ENCODE measurements at regions not wholly inside any gene's neighbourhood (a gene's known extent, or its start where the extent isn't known, plus 50 kb on each side); places are given as distances from the start of the nearest gene placed in this dataset.
"Not testable (repeated sequence)": the region's sequence is repeated elsewhere in the genome, so short reads cannot be mapped to it uniquely, and the experiment has no call there.

DNA sequence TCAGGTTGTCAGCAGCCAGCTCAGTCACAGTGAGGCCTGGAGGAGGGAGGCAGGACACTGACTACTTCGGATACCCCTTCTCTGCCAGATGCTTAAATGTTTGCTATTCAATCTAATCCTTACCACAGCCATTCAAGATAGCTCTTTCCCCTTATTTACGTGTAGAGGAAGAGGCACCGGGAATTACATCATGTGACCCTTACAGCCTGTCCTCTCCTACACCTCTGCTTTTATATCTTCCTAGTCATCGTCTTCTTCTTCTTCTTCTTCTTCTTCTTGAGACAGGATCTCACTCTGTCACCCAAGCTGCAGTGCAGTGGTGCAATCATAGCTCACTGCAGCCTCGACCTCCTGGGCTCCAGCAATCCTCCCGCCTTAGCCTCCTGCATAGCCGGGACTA is 148.1 kb upstream of the NEDD9 start:
- DNase-seq, result no peak

- no peak for DNase-seq
These were observed 147.3 kb upstream of the NEDD9 start for GRCh38 chr6:11379805-11380204.

GRCh38 chr6:11378639-11379038 is 146.2 kb upstream of the NEDD9 start:
- no peak for DNase-seq

GRCh38 chr6:11374036-11375010 is 141.9 kb upstream of the NEDD9 start:
- no peak for DNase-seq

DNA sequence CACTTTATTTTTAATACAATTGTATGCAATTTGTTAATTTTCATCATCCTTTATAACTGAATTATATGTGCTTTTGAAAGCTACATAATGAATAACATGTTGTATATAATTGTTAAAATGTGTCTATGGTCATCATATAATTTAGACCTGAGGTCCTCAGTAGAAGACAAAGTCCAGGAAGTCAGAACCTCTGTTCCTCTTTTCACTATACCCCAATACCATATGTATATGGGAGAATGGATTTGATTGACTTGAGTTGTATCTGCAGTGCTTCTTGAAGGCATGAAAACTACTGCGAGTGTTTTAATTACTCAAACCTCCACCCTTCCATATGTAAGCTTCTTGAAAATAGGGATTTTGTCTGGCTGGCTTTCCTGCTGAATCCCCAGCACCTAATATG is 140.7 kb upstream of the NEDD9 start:
- DNase-seq, result no peak

- DNase-seq, result not testable (repeated sequence)
These were observed 139.8 kb upstream of the NEDD9 start for GRCh38 chr6:11372186-11372790.

- no peak for DNase-seq
These were observed 137.9 kb upstream of the NEDD9 start for GRCh38 chr6:11370191-11371018.

- DNase-seq, result no peak
These were observed 136.3 kb upstream of the NEDD9 start for GRCh38 chr6:11368760-11369159.

- DNase-seq, result peak; percentile 32
These were observed 135.8 kb upstream of the NEDD9 start for GRCh38 chr6:11368264-11368663.

GRCh38 chr6:11367638-11368199 is 135.3 kb upstream of the NEDD9 start:
- no peak for DNase-seq

DNA sequence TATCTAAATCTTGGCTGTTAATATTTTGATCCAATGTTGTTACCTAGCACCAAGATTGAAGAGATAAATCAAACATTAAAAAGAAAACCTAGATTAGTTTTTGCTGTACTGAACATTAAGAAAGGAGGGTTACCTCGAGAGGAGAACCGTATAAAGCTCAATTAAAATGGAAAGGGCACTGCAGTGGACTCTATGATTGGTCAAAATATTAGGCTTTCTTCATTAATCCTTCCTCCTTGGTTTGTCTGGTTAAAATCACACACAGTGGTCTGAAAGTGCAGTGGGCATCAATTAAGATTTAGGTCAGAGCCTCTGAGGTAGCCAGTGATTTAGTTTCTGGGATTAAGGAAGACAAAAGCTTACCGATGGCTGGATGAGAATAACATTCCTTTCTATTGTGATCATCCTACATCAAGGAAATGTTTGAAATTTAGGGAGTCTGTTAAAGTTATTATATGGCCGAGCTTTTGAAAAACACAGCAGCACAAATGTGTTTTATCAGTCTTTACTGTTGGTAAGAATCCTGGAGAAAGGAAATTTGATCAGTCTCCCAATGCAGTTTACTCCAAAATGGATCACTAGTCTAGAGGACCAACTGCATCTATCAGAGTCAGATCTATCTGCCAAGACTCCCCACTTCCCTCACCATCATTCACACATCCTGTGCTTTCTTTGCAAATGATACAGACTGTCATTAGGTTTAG is 134.6 kb upstream of the NEDD9 start:
- peak; percentile 64 for DNase-seq

DNA sequence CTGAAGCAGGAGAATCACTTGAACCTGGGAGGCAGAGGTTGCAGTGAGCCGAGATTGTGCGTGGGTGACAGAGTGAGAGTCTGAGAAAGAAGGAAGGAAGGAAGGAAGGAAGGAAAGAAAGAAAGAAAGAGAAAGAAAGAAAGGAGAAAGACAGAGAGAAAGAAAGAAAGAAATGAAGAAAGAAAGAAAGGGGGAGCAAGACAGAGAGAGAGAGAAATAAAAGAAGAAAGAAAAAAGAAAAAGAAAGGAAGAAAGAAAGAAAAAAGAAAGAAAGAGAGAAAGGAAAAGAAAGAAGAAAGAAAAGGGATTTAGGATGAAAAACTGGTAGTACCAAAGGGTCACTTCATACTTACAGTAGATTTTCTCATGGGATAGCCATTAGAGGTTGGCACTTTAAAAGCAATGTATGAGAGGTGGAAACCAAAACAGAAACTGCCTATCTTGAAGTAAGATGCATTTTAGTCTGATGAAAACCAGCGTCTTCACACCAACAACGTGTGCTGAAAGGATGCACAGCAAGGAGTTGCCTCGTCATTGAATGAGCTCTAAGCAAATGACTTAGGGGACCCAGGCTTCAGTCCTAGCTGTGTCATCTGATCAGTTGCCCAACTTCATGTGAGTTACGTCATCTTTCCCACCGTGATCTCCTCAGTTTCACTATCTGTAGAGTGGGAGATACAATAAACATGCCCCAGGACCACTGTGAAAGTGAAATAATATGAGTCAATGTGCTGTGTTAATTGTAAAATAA is 133.9 kb upstream of the NEDD9 start:
- no peak for DNase-seq

GRCh38 chr6:11364971-11365397 is 132.5 kb upstream of the NEDD9 start:
- DNase-seq, result no peak

DNA sequence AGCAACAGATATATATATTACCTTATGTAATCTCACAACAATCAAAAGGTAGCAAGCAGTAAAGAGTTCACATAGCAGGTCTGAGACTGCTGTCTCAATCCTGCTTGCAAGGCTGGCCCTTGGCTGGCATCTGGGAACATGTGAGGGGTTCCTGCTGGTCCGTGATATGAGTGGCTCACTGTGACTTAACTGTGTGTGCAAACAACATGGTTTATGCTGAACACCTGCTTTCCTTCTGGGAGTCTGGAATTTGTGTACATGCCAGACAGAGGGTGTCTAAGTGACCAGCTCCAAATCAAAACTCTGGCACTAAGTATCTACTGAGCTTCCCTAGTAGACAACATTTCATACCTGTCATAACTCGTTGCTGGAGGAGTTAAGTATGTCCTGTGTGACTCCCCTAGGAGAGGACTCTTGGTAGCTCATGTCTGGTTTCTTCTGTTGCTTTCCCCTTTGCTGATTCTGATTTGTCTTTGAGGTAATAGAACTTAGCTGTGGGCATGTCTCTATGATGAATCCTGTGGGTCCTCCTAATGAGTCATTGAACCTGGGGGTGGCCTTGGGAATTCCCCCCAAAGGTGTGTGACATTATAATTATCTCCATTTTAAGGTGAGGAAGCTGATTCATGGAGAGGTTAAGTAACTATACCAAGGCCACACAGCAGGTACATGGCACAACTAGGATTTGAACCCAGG is 131.6 kb upstream of the NEDD9 start:
- no peak for DNase-seq

DNA sequence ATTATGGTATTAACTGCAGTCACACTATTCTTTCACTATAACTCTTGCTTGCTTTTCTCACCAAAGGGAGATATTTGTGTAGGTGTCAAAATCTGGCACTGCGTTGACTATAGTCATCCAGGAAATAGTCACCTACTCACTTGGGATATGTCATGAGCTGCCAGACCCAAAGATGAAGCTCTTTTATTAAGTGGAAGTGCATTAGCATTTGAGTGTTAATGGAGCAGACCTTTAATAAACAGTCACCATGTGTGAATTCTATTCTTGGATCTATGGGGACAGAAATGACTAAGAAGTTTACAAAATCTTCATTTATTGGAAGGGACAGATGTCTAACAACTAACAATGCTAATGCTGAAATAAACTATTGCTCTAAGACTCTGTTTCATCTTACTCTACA is 130.1 kb upstream of the NEDD9 start:
- no peak for DNase-seq

DNA sequence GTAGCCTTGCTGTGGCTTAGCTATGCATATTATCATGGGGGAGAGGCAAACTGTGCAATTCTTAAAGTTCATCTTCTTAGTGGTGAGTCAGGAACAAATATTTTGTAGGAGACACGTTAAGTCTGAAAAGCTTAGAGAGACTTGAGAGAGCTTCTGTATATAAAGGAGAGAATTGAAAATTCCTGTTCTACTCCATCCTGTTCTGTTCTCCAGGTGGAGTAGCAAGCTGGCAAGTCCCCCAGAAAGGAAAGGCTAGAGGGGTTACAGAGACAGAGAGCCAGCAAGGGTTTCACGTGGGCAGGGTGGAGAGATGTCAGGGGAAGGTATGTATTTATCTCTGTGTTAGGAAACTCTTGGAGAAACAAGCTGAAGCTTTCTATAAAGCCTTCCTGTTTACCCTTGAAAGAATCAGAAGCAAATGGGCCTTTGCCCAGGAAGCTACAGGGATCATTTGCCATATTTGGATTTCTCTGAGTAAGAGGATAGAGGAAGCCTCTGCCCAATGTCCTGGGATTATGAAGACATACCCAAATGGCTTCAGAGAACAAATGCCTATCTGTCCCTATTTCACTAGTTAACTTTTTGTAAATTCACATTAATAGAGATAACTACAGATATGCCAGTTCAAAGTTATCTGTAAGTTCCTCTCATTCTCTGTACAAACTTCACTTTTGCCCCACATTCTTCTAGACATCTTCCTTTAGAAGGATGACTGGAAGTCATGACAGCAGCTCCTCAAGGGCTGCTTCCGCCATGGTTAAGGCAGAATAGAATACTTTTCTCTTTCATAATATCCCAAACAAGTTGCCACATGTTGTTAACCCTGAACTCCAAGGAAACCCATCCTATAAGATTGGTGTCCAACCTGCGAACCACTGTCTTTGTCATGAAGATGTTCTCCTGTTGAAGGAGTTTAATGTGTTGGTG is 126.7 kb upstream of the NEDD9 start:
- no peak for DNase-seq

DNA sequence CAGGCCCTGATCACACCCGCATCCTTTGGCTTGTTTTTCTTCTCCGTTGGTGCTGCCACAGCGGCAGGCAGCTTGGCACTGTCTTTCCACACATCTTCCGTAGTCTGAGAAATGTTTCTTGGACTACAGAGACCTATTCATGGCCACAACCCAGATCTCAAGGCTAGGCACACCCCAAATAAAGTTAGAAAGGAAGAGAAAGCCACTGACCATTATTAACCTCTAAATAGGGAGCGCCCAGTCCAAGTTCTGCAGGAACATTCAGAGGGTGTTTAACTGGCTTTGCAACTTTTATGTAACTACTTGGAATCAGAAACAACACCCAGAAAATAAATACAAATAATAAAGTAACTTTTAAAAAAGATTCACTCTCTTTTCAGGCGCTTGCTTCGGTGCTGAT is 124.8 kb upstream of the NEDD9 start:
- DNase-seq, result no peak

DNA sequence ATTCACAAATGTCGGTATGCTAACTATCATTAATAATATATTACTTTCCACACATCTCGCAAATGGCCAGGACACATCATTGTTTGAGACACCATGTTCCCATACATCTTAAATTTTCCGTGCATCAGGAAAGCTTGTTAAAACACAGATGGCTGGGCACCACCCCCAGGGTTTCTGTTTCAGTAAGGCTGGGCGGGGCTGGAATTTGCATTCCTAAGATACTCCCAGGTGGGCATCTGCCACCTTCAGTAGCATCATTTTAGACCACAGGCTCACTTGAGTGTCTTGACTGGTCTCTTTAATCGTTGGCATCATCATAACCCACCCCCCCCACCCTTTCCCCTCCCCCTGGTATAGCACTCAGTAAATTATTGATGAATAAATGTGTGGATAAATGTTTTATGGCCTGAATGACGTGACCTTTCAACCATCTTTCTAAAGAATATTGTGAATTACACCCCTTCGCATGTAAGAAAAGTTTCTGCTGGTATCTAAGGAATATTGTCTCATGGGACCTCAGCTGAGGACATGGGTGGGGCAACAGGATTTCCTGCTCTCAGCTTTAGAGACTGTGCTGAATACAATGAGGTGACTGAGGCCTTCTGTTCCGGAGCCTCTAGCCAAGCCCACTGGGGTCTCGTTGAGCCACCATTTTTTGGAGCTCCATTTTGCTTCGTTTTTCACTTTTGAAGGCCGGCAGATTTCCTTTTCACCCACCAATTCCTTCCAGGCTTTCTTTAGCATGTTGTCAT is 124.1 kb upstream of the NEDD9 start:
- DNase-seq, result no peak

GRCh38 chr6:11353921-11354389 is 121.5 kb upstream of the NEDD9 start:
- DNase-seq, result peak; percentile 72

Data from fibroblast of skin of right biceps (primary cell).